GM03348 (cell line): ENCODE measurements at regions not wholly inside any gene's neighbourhood (a gene's known extent, or its start where the extent isn't known, plus 50 kb on each side); places are given as distances from the start of the nearest gene placed in this dataset.
"Not testable (repeated sequence)": the region's sequence is repeated elsewhere in the genome, so short reads cannot be mapped to it uniquely, and the experiment has no call there.

ENCODE experiments used
- DNase-seq: peaks from one replicate; pipeline ENCODE4 v3.0.0; 2012; ENCODE audit warnings: low spot score

DNA sequence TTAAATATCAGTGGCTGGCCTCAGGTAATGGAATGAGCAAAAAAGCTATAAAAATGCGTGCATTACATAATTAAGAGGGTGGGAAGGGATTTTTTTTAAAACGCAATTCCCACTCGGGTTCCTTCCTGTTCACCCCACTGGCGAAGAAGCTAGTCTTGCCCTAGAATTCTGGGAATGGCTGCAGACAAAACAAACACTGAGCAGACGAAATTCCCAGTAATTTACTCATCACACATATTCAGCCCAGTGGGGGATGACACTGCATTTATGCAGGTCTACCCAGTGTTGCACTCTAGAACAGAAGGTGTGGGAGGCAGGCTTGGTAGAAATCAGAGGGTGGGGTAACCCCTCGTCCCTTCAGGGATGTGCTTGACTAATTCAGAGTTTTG, 2695.0 kb upstream of the DEFB115 start:
- peak; percentile 25 for DNase-seq

DNA sequence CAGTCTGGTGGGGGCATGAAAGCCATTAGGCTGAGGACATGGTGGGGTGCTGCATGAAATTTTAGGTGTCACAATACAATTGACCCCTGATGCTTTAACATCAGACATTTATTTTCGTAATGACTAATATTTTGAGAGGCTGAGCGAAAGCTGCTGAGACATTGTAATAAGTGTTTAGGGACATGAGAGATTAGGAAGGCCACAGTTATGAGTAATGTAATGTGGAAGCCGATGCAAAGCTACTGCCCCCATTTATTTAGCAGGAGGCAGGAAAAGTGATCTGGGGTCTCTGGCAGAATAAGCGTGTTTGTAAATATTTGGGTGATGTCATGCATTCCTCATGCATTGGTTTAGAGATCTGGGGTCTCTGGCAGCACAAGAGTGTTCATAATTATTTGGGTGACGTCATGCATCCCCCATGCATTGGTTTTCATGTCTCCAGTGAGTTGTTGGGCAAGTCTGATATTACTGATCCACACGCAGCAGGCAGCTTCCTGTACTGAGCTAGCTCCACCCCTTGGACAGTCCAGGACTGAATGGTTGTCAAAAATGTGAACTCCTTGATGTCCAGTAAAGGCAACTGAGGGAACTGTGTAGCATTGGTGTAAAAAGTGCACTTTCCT, 2694.5 kb upstream of the DEFB115 start:
- DNase-seq, result peak; percentile 13

DNA sequence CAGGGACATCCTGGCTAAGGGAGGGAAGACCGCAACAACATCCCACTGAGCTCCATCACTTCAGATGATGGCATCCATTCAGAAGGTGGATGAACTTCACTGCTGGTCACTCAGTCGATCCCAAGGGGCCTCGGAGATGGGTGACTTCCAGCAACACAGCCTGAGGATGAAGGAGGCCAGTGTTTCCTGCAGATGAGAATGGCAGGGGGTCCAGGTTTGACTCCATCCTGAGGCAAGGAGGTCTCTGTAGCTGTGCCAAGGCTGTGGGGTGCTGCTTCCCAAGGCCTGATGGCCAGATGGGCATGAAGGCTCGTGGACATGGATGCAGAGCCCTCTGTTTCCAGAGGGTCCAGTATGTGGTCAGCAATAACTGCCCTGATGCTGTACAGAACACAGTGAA, 2693.4 kb upstream of the DEFB115 start:
- peak; percentile 2 for DNase-seq

DNA sequence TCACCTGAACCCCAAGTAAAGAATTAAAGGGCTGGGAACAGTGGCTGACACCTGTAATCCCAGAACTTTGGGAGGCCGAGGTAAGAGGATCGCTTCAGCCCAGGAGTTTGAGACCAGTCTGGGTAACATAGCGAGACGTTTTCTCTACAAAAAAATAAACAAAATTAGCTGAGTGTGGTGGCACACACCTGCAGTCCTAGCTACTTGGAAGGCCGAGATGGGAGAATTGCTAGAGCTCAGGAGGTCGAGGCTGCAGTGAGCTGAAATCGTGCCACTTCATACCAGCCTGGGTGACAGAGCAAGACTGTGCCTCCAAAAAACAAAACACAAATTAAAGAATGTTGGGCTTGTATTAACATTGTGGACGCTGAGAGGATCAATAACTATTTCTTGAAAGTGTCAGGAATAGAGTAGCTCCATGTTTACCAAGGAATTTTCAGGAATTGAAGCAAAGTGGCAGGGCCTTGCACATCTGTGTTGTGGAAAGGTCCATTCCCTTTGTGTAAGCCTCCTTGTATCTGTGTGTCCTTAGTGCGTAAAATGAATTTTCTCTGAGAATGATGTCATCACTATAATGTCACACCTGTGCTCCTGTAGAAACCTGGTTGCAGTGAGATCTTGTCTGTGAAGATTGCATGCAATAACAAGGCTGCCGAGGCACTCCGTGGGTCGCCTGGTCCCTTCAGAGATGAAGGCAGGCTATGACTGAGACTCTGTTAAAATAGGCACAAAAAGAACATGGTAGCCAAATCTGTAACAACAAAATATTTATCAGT, 2692.6 kb upstream of the DEFB115 start:
- DNase-seq, result peak; percentile 0

DNA sequence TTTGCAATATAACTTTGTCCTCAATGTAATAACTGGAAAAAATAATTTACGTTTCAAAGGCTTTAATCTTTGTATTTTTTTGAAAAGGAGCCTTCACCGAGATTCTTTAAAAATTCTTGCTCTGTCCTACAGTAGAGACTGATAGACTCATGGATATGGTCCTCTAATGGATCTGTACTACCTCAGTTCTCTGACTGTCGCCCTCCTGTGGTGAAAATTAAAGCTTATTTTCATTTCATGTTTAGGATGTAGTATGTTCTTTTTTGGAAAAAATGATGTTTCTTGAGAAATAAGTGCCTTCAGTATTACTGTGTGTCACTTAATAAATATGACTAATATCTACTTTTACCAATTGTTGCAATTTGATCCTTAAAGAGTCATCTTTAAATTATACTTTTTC, 2681.5 kb upstream of the DEFB115 start:
- peak; percentile 1 for DNase-seq

DNA sequence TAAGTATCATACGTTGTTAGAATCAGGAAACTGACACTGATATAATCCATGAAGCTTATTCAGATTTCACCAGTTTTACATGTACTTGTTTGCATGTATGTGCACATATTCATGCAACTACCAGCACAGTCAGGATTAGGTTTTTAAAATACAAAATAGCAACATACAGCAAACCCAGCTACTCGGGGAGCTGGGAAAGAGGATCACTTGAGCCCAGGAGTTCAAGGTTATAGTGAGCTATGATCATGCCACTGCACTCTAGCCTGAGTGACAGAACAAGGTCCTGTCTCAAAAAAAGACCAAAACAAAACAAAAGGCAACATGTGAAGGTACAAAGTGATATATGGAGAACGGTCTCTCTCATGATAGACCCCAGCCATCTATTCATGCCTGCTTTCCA, 2665.8 kb upstream of the DEFB115 start:
- DNase-seq, result not testable (repeated sequence)

DNA sequence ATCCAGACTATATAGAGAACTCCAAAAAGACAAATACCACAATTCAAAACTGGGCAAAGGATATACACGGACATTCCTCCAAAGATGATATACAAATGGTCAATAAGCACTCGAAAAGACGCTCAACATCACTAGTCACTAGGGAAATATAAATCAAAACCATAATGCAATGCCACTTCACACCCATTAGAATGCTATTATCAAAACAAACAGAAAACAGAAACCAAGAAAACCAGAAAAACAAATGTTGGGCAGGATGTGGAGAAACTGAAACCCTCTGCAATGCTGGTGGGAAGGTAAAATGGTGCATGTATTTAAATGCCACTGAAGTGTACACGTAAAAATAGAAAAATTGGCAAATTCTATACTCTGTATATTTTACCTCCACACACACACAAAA, 2664.1 kb upstream of the DEFB115 start:
- not testable (repeated sequence) for DNase-seq

DNA sequence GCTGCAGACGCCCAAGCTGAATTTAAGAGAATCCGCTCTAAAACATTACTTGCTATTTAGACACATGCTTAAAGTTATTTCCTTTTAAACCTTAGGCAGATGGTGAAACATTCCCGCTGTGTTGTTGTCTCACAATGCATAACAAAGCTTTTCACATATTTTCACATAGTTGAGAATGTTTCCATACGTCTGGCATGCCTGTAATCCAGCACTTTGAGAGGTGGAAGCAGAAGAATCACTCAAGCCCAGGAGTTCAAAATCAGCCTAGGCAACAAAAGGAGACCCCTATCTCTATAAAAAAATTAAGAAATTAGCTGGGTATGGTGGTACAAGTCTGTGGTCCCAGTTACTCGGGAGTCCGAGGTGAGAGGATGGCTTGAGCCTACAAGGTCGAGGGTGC, 2663.0 kb upstream of the DEFB115 start:
- DNase-seq, result not testable (repeated sequence)

DNA sequence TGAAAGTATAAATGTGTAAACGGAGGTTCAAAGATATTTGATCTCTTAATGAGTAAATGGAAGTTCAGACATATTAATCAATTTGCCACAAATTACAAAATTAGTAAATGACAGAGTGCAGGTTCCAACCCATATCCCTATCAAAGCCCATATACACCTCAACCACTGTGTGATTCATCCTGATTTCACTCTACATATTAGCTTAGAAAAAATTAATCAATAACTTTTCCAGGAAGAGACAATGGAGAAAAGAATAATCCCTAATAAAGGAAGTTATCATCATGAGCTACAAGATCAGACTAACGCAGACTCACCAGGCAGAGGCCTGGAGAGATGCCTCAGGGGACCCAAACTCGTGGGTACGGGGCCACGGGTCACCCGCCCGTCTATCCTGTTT, 2655.5 kb upstream of the DEFB115 start:
- DNase-seq, result not testable (repeated sequence)

DNA sequence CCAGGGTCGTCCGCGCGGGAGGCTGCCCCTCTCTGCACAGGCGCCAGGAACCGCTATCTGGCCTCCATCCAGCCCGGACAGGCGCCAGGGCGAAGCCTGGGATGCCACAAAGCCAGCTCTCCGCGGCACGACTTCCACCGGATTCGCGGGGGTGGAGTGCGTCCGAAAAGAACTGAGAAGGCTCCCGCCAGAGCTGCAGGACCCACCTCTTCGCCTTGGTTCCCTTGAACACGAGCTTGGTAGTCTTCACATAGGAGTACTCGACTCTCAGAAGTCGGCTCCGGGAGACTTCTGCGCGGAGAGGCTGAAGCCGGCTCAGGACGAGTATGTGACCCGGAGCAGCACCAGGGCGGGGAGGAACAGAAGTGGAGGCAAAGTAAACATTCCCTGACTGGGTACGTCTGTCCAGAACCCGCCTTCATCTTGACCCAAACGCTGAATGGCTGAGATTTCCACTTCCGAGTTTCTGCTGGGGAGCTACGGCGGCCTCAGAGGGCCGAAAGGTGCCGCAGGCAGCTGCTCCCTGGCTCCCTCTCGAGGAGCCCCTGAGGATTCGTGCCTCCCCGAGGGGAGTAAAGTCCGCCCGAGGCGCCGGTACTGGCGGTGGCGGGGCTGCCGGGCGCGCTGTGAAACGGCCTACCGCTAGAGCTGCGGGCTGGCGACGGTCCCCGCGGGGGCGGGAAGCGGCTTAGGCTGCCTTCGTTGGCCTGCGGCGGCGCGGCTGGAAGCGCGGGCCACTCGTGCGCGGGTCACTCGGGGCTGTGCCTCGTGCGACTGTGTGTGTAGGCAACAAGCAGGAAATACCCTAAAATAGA, 2654.9 kb upstream of the DEFB115 start:
- DNase-seq, result peak; percentile 92

DNA sequence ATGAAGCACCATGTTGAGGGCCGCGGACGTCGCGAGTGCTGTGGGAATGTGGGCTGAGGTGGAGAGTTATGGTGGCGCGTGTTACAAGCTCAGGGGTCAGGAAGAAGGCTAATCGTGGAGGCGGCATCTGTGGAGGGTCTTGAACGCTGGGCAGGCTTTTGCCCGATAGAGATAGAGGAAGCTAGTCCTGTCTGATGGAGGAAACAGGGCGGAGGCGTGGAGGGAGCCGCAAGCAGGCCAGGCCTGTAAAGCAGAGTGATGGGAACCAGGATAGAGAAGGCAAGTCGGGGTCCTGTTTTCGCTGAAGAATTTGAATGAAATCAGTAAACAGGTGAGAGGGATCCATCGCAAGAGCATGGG, 2654.3 kb upstream of the DEFB115 start:
- not testable (repeated sequence) for DNase-seq

DNA sequence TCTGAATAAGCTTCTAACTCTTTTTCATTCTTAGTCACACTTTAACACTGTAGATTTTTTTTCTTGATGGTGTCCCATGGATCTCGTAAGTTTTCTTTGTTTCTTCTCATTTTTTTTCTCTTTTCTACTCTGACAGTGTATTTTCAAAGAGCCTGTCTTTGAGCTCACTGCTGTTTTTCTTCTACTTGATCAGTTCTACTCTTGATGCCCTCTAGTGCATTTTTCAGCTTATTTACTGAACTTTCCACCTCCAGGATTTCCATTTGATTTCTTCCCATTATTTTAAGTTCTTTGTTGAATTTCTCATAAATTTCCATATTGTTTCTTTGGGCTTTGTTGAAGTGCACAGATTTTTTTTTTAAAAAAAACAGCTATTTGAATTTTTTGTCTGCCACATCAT, 2641.1 kb upstream of the DEFB115 start:
- DNase-seq, result no peak

DNA sequence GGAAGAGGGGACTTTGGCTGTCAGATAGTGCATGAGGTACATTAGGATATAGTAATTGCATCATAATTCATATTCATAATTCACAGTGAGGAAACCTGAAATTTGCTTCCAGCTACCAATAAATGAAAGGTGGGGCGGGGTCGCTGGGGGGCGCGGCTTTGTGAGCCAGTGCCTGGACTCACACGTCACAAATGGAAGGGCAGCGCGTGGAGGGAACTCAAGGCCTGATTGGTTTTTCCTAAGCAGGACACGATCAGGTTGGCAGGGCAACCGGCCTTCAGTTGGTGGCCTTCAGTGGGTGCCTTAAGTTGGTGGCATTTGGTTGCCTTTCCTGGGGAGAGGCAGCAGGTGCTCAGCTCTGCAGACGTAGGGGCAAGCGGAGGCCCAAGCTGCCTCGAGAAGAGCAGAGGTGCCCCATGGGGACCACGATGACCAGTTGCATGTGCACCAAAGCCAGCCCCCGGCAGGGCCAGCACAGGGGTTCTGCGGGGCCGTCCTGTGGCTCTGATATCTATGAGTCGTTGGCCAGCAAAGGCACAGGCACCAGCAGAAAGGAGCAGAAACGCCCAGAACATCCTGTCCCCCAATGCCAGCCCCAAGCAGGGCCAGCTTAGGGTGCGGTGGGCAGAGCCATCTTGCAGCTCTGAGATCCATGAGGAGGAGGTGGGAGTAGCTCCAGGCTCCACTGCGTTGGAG, 2637.4 kb upstream of the DEFB115 start:
- not testable (repeated sequence) for DNase-seq

DNA sequence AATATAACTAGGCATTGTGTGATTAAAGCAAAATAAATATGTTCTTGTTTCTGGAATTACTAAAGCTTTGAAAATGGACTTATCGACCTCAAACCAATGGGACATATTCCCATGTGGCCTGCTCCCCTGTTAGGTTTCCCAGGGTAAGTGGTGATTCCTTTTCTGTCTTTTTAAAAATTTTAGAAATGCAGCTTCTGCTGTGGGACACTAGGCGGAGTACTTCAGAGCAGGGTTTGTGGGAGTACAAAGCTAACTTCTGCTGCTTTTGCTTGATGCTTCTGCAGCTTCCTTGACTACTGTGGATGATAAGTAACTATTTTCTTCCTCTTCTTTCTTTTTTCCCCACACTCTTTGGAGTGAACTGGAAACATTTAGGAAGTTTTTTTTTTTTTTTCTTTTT, 2632.4 kb upstream of the DEFB115 start:
- not testable (repeated sequence) for DNase-seq

DNA sequence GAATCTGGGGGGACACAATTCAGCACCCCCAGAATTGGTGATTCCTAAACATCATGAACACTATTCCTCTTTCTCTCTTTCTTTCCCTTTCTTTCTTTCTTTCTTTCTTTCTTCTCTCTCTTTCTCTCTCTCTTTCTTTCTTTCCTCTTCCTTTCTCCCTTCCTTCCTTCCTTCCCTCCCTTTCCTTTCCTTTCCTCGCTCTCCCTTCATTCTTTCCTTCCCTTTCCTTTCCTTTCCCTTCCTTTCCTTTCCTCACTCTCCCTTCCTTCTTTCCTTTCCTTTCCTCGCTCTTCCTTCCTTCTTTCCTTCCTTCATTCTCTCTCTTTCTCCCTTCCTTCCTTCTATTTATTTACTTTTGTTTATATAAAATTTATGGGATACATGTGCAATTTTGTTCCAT, 2616.6 kb upstream of the DEFB115 start:
- DNase-seq, result not testable (repeated sequence)
